Ishikawa (cell line): ENCODE measurements at regions not wholly inside any gene's neighbourhood (a gene's known extent, or its start where the extent isn't known, plus 50 kb on each side); places are given as distances from the start of the nearest gene placed in this dataset.

ENCODE experiments used
- CEBPB ChIP-seq: IDR thresholded peaks from 2 replicates; pipeline ENCODE4 v1.6.1; 2012
- EGR1 ChIP-seq: IDR thresholded peaks from 2 replicates; pipeline ENCODE4 v1.6.1; 2012
- FOXM1 ChIP-seq: IDR thresholded peaks from 2 replicates; pipeline ENCODE4 v1.6.1; 2012; ENCODE audit warnings: low read depth, borderline replicate concordance
- MAX ChIP-seq: IDR thresholded peaks from 2 replicates; pipeline ENCODE4 v1.6.1; 2012
- RAD21 ChIP-seq: IDR thresholded peaks from 2 replicates; pipeline ENCODE4 v1.6.1; 2012; ENCODE audit warnings: low read depth
- TCF12 ChIP-seq: IDR thresholded peaks from 2 replicates; pipeline ENCODE4 v1.6.1; 2012; ENCODE audit warnings: low read depth
- TEAD4 ChIP-seq: IDR thresholded peaks from 2 replicates; pipeline ENCODE4 v1.6.1; 2012
- YY1 ChIP-seq: IDR thresholded peaks from 2 replicates; pipeline ENCODE4 v1.6.1; 2012; ENCODE audit warnings: low read depth

GRCh38 chr6:134665029-134665723 lies 284.7 kb downstream of the ALDH8A1 start:
- no peak for TF ChIP-seq FOXM1
- TF ChIP-seq CEBPB, result no peak
- no peak for TF ChIP-seq RAD21
- TF ChIP-seq MAX, result no peak
- TF ChIP-seq EGR1, result no peak
- no peak for TF ChIP-seq YY1
- no peak for TF ChIP-seq TCF12
- TF ChIP-seq TEAD4, result no peak
